IPS-20b (cell line): ENCODE measurements at regions not wholly inside any gene's neighbourhood (a gene's known extent, or its start where the extent isn't known, plus 50 kb on each side); places are given as distances from the start of the nearest gene placed in this dataset.

ENCODE experiments used
- H3K27ac ChIP-seq: one replicate; pipeline ENCODE4 v1.5.1; 2013; ENCODE audit warnings: low read length
- H3K27me3 ChIP-seq: 2 replicates; pipeline ENCODE4 v1.6.1; 2013; ENCODE audit warnings: mild to moderate bottlenecking, low read length, inconsistent platforms; ENCODE audit not compliant: insufficient read depth
- H3K36me3 ChIP-seq: 2 replicates; pipeline ENCODE4 v1.6.1; 2013; ENCODE audit warnings: low read depth, mild to moderate bottlenecking, inconsistent platforms, low read length, moderate library complexity; ENCODE audit not compliant: insufficient read depth
- H3K4me1 ChIP-seq: 2 replicates; pipeline ENCODE4 v1.6.1; 2013; ENCODE audit warnings: mild to moderate bottlenecking, control low read depth, inconsistent platforms, low read length, moderate library complexity; ENCODE audit not compliant: insufficient read depth
- H3K4me3 ChIP-seq: 2 replicates; pipeline ENCODE4 v1.5.1; 2013; ENCODE audit warnings: mild to moderate bottlenecking, low read length, inconsistent platforms
- H3K9ac ChIP-seq: 2 replicates; pipeline ENCODE4 v1.6.1; 2013; ENCODE audit warnings: low read depth, mild to moderate bottlenecking, inconsistent platforms, low read length, moderate library complexity
- H3K9me3 ChIP-seq: 2 replicates; pipeline ENCODE4 v1.6.1; 2013; ENCODE audit warnings: mild to moderate bottlenecking, low read depth, low read length, inconsistent platforms; ENCODE audit not compliant: insufficient read depth

GRCh38 chr15:69583626-69584025, 131.0 kb downstream of the RPLP1 start:
- Histone ChIP-seq H3K4me3 (no peak overlapping the region), H3K27ac (no peak overlapping the region), H3K27me3 (no peaks in the 10 kb centered on the region; the same call in none of the 2 replicates), H3K9ac (no peak overlapping the region), H3K4me1 (no peaks in the 10 kb centered on the region), H3K9me3 (no peaks in the 10 kb centered on the region), H3K36me3 (no peaks in the 10 kb centered on the region)

DNA sequence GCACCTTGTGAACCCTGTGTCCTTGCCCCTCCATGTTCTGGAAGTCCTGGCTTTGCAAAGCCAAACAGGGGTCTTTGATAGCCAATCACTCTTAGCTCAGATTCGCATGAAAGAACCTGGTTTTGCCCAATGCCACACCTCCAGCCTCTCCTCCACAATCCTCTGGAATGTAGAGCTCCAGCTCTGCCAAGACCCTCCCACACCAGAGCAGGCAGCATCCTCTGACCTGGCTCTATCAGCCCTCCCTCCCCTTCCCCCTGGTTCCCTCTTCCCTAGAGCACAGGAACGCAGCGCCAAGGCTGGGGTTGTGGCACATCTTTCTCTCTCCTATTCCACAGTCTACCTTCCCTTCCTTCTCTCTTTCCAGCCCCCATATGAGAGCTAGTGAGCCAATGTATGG, 133.3 kb downstream of the RPLP1 start:
- Histone ChIP-seq H3K27ac (no peak overlapping the region), H3K4me3 (no peak overlapping the region), H3K4me1 (no peaks in the 10 kb centered on the region), H3K9me3 (no peaks in the 10 kb centered on the region), H3K36me3 (no peaks in the 10 kb centered on the region), H3K27me3 (no peaks in the 10 kb centered on the region; the same call in 1 of the 2 replicates), H3K9ac (no peak overlapping the region)

DNA sequence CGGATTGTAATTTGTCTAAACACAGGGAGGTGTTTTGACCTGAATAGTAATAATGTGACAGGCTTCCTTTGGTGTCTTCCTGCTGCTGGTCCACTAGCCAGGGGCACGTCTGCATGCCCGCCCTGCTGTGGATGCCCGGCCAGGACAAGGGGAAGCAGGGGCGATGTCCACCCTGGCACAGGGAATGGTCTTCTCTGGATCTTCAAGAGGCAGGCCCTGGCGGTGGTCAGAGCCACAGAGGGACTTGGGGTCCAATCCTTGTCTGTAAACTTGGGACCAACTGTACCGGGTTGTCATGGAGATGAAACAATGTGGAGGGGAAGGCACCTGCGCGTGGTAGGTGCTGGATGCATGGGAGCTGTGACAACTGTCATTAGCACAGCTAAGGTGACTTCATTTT, 134.1 kb downstream of the RPLP1 start:
- Histone ChIP-seq H3K36me3 (no peaks in the 10 kb centered on the region), H3K4me1 (no peaks in the 10 kb centered on the region), H3K27ac (no peak overlapping the region), H3K9ac (no peak overlapping the region), H3K9me3 (no peaks in the 10 kb centered on the region), H3K27me3 (no peaks in the 10 kb centered on the region; the same call in 1 of the 2 replicates), H3K4me3 (no peak overlapping the region)

- Histone ChIP-seq H3K4me1 (no peaks in the 10 kb centered on the region), H3K4me3 (no peak overlapping the region), H3K9ac (no peak overlapping the region), H3K27me3 (no peaks in the 10 kb centered on the region; the same call in 1 of the 2 replicates), H3K9me3 (no peaks in the 10 kb centered on the region), H3K36me3 (no peaks in the 10 kb centered on the region), H3K27ac (no peak overlapping the region)
These were observed 135.3 kb downstream of the RPLP1 start for GRCh38 chr15:69587723-69588426.

DNA sequence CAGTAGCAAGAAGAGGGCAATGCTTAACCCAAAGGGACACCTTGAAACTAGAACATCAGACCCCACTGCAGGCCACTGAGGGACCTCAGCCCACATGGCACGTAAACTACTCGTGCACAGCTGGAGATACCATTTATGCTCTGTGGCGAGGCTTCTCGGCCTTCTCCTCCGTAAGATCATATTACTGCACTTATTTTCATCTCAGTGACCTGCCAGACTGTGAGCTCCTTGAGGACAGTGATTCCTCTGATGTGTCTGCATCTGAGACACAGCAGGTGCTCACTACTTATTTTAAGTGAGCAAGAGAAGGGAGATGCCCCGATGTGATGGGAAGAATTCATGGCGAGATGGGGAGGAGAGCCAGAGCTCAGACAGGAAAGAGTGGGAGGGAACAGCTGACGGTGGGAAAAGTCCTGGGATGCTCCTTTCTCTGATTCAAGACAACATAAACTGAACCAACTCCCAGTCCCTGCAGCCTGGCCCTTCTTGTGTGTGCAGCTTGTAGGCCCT, 137.6 kb downstream of the RPLP1 start:
- H3K4me3 ChIP-seq = no peak overlapping the region
- no peaks in the 10 kb centered on the region for H3K27me3 ChIP-seq
- no peak overlapping the region for H3K9ac ChIP-seq
- no peaks in the 10 kb centered on the region for H3K9me3 ChIP-seq
- H3K36me3 ChIP-seq = no peaks in the 10 kb centered on the region
- H3K27ac ChIP-seq = no peak overlapping the region
- H3K4me1 ChIP-seq = no peaks in the 10 kb centered on the region

DNA sequence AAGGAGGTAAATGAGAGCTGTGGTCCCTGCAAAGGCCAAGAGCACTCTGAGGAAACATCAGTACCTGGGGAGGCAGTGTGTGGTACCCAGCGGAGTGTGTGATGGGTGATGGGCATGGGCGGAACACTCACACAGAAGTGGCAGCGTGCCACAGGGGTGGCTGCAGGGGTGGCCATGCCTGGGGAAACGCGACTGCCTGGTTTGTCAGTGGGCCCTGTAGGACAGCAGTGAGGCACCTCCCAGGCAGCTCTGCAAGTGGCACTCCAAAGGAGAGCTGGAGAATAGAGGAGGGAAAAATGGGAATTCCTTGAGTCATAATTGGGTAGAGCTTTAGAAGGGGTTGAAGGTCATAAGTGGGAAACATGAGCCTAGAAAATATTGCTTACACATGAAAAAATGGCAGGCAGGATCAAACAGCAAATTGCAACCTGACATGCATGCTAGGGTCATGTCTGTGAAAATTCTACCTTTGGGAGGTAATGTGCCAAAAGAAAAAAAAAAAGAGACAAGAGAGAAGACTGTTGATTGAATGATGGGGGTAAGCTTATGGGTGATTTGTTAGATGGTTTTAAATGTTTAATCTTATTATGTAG, 138.4 kb downstream of the RPLP1 start:
- no peaks in the 10 kb centered on the region for H3K27me3 ChIP-seq
- H3K9me3 ChIP-seq = no peaks in the 10 kb centered on the region
- no peaks in the 10 kb centered on the region for H3K4me1 ChIP-seq
- no peaks in the 10 kb centered on the region for H3K36me3 ChIP-seq
- H3K27ac ChIP-seq = no peak overlapping the region
- H3K9ac ChIP-seq = no peak overlapping the region
- H3K4me3 ChIP-seq = no peak overlapping the region

GRCh38 chr15:69591905-69592508, 139.4 kb downstream of the RPLP1 start:
- H3K4me1 ChIP-seq = no peaks in the 10 kb centered on the region
- H3K9me3 ChIP-seq = no peaks in the 10 kb centered on the region
- no peaks in the 10 kb centered on the region for H3K27me3 ChIP-seq
- H3K4me3 ChIP-seq = no peak overlapping the region
- H3K36me3 ChIP-seq = no peaks in the 10 kb centered on the region
- no peak overlapping the region for H3K9ac ChIP-seq
- H3K27ac ChIP-seq = no peak overlapping the region

DNA sequence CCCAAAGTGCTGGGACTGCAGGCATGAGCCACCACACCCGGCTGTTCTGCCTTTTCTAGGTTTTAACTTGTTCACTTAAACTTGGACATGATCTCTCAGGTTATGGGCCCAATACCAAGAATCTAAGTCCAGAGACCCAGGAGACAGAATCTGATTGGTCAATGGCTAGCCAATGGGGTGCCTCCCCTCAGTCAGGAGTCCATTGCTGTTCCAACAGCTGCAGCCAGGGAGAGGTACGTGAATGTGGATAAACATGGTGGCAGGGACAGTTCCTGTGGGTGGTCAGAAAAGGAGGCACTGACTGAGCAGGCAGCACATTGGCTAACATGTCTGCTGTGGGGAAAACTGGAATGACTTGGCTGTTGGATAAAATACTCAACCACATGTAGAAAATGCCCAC, 140.3 kb downstream of the RPLP1 start:
- Histone ChIP-seq H3K4me1 (no peaks in the 10 kb centered on the region), H3K4me3 (no peak overlapping the region), H3K27me3 (no peaks in the 10 kb centered on the region), H3K27ac (no peak overlapping the region), H3K9ac (no peak overlapping the region), H3K9me3 (no peaks in the 10 kb centered on the region), H3K36me3 (no peaks in the 10 kb centered on the region)

DNA sequence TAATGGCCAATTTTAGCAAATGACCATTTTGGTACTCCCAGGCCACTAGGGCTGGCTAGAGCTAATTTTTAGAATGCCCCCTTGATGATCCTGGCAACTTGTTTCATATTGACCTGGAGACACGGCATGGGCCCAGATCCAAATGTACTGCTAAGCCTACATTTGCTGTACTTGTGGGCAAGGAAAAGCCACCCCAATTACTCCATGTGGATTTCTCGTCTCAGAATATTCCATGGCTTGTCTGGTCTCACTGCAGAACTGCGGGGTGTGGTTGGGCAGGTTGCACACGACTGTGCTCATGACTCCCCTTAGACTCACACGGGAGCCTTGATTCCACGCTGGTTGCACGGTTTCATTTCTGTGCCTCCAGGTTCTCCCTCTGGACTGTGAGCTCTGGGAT, 140.9 kb downstream of the RPLP1 start:
- Histone ChIP-seq H3K36me3 (no peaks in the 10 kb centered on the region), H3K9me3 (no peaks in the 10 kb centered on the region), H3K4me1 (no peaks in the 10 kb centered on the region), H3K27ac (no peak overlapping the region), H3K4me3 (no peak overlapping the region), H3K27me3 (no peaks in the 10 kb centered on the region), H3K9ac (no peak overlapping the region)

DNA sequence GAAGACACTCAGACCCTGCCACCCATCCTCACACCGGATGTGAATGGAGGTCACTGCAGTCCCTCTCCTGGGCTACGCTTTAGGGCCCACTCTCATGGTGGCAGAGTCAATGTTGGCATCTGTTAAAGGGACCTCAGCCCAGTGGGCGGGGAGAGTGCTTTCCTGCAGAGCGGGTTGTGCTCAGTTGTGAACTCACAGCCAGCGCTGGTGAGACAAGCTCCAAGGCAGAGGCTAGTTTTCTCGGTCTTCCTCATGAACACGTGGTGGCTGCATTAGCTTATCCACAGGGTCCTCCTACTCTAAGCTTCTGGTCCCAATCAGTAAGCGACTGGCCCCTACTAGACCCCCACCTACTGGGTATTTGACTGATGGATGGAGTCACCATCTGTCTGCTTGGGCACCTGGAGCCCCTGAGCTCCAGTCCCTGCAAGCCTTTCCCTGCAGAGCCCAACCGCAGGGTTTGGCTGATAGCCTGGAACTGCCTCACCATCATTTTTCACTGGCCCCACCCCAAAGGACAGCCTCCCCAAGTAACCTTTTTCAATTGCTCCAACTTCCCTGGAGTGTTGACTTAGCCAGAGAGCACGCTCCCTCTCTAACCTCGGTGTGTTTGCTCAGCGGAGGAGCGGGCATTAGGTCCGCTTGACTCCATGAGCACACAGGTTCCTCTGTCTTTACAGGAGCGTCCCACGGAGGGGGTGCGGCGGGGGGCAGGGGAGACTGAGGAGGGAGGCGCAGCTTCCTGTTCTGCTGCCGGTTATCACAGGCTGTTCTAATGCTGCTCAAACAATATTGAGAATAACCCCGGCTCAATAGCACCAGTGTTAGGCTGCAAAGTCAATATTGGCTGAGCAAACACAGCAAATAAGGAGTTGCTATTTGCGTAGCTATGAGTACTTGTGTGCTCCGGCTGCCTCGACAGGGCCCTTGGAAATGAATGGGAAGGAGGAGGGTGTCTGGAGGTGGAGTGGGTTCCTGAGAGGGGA, 141.7 kb downstream of the RPLP1 start:
- no peak overlapping the region for H3K4me3 ChIP-seq
- no peaks in the 10 kb centered on the region for H3K36me3 ChIP-seq
- no peak overlapping the region for H3K9ac ChIP-seq
- no peaks in the 10 kb centered on the region for H3K9me3 ChIP-seq
- no peaks in the 10 kb centered on the region for H3K4me1 ChIP-seq
- no peaks in the 10 kb centered on the region for H3K27me3 ChIP-seq
- H3K27ac ChIP-seq = no peak overlapping the region

GRCh38 chr15:69595009-69595791, 142.6 kb downstream of the RPLP1 start:
- H3K9me3 ChIP-seq = no peaks in the 10 kb centered on the region
- no peaks in the 10 kb centered on the region for H3K36me3 ChIP-seq
- H3K27ac ChIP-seq = no peak overlapping the region
- no peaks in the 10 kb centered on the region for H3K27me3 ChIP-seq
- no peak overlapping the region for H3K9ac ChIP-seq
- H3K4me1 ChIP-seq = no peaks in the 10 kb centered on the region
- no peak overlapping the region for H3K4me3 ChIP-seq
